Body of pancreas (tissue), 4 donors: ENCODE measurements at regions not wholly inside any gene's neighbourhood (a gene's known extent, or its start where the extent isn't known, plus 50 kb on each side); places are given as distances from the start of the nearest gene placed in this dataset.

Source experiments
- POLR2A ChIP-seq, 3 donors: fragments of 450-650 bp; IDR thresholded peaks; one replicate each; pipeline ENCODE4 v1.6.1; 2016; ENCODE audit warnings: antibody characterized with exemption in 3 of 3, mild to moderate bottlenecking in 2 of 3
- TF ChIP-seq, protein P1 (sequence below), 7 experiments: fragments of 450-650 bp in 4 of 7; fragments of 200-600 bp in 3 of 7; sonication (generic) in 3 of 7; IDR thresholded peaks; one replicate each; pipeline ENCODE4 v1.5.1; 2016 to 2019; ENCODE audit warnings: antibody characterized with exemption in 7 of 7

DNA sequence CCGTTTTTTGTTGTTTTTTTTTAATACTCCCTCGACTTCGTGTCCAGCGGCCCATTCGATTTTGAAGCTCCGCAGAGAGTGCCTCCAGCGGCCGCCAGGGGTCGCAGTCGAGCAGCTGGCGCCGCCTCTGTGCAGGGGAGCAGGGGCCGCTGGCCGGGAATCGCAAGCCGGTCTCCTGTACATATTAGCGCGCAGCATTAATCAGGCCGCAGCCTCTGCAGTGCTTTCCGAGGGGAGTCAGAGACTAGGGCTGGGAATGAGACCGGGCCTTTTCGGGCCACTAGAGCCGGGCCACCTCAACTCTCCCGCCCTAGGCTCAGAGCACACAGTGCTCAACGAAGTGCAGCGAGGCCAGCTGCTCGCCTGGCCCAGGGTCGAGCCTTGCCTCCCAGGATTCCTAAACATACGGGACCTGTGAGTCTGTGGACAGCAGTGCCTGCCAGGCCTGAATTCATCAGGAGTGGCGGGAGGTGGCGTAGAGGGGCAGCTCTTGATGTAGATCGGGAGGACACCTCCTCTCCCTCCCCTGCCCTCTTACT is 81.8 kb downstream of the EMP1 start:
- TF ChIP-seq, protein P1, sequence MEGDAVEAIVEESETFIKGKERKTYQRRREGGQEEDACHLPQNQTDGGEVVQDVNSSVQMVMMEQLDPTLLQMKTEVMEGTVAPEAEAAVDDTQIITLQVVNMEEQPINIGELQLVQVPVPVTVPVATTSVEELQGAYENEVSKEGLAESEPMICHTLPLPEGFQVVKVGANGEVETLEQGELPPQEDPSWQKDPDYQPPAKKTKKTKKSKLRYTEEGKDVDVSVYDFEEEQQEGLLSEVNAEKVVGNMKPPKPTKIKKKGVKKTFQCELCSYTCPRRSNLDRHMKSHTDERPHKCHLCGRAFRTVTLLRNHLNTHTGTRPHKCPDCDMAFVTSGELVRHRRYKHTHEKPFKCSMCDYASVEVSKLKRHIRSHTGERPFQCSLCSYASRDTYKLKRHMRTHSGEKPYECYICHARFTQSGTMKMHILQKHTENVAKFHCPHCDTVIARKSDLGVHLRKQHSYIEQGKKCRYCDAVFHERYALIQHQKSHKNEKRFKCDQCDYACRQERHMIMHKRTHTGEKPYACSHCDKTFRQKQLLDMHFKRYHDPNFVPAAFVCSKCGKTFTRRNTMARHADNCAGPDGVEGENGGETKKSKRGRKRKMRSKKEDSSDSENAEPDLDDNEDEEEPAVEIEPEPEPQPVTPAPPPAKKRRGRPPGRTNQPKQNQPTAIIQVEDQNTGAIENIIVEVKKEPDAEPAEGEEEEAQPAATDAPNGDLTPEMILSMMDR (IDR thresholded peaks at IDR 0.05) = peak; percentile 81 to 98 (median 93)
- no peak for TF ChIP-seq POLR2A (IDR thresholded peaks at IDR 0.05)
